ENCODE measurements at regions not wholly inside any gene's neighbourhood (a gene's known extent, or its start where the extent isn't known, plus 50 kb on each side); places are given as distances from the start of the nearest gene placed in this dataset.
A peak's percentile ranks its signal among the peaks of the same experiment; 100 is the strongest.

DNA sequence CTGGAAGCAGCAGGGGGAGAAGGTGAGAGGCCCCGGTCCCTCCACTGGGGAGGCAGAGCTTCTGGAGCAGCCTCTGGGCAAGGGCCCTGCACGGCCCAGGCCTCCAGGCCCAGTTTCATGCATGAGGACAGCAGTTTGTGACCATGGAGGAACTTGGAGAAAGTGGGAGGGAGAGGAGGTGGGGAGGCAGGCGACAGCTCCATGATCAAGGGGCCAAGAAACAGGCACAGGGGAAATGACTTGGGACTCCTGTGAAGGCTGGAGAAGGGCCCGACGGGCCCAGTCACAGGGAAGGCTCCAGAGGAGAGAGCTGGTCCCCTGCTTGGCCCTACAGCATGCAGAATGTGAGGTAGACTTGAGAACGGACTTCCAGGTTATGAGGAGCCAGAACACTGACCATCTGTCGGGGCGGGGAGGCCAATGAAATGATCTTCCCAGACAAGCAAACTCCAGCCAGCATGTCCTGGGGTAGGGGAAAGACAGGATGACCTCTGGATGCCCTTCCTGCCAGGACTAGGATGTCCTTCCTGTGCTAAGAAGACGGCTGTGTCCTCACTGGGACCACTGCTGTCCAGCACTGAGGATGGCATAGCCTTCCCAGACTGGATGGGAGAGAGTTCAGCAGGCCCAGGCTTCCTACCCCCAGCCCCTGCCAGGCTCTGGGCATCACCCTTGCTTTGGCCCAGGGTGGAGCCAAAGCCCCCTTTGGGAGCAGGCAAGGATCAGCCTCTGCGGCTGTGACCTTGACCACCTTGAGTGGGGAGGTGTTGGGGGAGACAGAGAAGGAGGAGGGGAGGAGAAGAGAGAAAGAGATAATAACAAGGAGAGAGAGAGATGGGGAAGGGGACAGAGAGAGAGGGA is 548.2 kb downstream of the PTPRU start:
- DNase-seq (ENCODE audit: low spot score) (no peak), ATAC-seq (no peak)
- intact Hi-C loops (cut with DNase I), result no loop called here

DNA sequence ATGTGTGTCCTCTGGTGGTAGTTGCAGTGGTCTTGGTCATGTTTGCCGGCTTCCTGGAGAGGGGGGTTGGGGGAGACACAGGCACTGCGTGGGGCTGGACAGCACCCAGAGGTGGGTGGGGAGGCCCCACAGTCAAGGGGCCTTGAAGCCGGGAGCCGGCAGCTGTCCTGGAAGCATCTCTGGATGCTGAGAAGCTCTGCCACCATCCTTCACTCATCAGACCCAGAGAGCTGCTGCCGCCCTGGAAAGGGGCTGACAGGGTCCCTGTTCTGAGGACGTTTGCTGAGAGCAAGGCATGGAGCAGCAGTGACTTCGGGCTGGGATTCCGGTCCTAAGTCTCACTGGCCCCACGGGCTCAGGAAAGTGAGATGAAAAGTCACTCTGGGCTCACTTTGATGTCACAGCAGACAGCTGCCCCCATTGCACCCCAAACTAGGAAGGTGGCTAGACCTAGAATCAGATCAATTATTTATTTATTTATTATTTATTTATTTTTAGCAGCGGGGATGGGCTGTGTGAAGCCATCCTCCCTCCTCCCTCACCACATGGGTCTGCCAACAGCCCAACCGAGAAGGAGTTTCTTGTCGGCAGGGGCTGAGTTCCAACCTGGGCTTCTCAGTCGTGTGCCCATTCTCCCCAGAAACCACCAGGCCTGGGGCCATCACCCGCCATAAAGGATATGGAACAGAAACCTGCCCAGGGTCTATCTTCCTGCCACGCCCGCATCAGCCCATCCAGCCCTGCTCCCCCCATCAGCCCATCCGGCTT is 547.4 kb downstream of the PTPRU start:
- no peak for DNase-seq (ENCODE audit: low spot score)
- intact Hi-C loops (cut with DNase I), result no loop called here
- no peak for ATAC-seq

GRCh38 chr1:29782846-29783507 is 546.7 kb downstream of the PTPRU start:
- no peak for ATAC-seq
- no peak for DNase-seq (ENCODE audit: low spot score)
- intact Hi-C loops (cut with DNase I), result no loop called here

GRCh38 chr1:29779146-29779545 is 542.8 kb downstream of the PTPRU start:
- ATAC-seq, result no peak
- no peak for DNase-seq (ENCODE audit: low spot score)
- intact Hi-C loops (cut with DNase I), result no loop called here

GRCh38 chr1:29777522-29777921 is 541.2 kb downstream of the PTPRU start:
- intact Hi-C loops (cut with DNase I), result no loop called here
- ATAC-seq (no peak), DNase-seq (ENCODE audit: low spot score) (no peak)

DNA sequence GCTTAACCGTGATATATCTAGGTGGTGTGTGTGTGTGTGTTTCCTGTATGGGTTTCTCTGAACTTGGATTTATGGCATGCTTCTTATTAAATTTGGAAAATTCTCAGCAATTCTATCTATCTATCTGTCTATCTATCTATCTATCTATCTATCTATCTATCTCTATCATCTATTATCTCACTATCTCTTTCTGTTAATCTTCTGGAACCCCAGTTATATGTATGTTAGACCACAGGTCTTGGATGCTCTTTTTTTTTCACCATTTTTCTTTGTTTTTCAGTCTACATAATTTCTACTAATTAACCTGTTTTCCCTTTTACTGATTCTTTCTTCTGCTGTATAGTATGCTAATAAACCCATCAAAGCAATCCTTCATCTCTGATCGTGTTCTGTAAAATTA is 538.0 kb downstream of the PTPRU start:
- ATAC-seq (no peak), DNase-seq (ENCODE audit: low spot score) (no peak)
- intact Hi-C loops (cut with DNase I), result no loop called here

DNA sequence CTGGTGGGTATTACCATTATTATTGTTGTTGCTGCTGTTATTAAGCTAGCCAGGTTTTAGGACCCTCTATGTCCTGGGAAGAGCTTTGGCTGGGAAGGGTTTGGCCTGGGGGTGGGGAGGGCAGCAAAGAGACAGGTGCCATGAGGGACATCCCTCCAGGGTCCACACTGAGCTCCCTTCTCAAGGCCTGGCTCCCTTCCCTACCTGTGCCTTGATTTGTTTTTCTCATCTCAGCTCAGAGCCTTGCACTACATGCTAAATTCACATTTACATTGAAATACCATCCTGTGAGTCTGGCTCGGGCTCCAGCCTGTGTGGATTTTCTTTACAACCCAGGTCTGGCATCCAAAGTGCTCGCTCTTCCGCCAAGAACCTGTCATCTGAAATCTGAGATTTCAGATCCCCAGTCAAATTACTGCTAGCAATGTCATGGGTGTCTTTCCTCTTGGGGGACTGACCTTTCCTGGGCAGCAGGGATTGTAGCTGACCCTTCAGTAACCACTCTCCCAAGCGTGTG is 536.3 kb downstream of the PTPRU start:
- intact Hi-C loops (cut with DNase I), result no loop called here
- DNase-seq (ENCODE audit: low spot score), result no peak
- ATAC-seq, result no peak

DNA sequence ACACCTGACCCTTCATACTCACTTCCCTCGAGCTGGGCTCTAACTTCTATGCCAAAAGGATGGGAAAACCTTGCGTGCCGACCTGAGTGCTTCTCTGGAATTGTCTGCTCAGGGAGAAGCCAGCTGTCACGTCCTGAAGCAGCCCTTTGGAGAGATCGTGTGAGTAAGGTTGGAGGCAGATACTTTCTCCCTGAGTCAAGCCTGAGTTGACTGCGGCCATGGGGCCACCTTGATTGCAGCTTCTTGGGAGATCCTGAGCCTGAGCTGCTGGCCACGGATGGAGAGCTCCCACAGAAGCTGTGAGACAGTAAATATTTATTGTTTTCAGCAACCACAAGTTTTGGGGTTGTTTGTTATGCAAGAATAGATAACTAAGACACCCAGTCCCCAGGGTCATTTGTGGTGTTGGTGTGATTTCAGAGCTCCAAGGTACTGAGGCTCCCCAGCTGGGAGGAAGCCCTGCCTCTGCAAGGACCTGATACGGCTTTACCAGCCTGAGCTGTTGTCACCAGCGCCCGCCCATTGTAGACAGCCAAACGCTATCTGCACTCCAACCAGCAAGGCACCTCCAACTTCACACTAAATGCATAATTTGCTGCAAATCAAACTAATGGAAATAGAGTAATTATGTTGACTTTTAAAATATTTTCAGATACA is 531.6 kb downstream of the PTPRU start:
- no peak for ATAC-seq
- DNase-seq (ENCODE audit: low spot score), result no peak
- intact Hi-C loops (cut with DNase I), result no loop called here

DNA sequence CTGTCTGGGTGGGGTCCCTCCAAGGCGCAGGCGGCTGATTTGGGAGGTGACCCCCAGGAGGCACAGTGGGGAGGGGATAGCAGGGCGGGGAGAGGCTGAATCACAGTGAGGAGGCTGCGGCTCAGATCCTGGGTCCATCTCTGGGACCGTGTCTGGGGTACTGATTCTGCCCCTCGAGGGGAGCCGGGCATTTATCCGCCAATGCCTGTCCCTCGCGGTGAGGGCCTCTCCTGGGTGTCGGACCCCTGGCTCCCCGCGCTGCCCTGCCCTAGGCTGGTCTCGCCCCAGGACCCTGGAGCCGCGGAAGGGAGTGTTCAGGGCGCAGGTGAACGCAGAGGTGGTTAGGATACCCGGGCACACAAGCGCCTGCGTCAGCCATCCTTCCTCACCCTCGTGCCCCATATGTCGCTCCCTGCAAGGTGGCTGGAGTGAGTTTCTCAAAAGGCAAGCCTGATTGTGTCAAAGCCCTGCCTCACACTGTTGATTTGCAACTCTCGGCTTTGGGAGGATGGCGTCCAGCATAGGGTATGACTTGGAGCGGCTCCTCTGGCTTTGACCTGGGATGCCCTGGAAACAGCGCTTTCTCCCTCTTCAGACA is 530.9 kb downstream of the PTPRU start:
- intact Hi-C loops (cut with DNase I), result no loop called here
- ATAC-seq (no peak), DNase-seq (ENCODE audit: low spot score) (no peak)

- intact Hi-C loops (cut with DNase I), result no loop called here
- no peak for ATAC-seq
- DNase-seq (ENCODE audit: low spot score), result peak; percentile 4
Observed at GRCh38 chr1:29762635-29763034, 526.3 kb downstream of the PTPRU start.

- intact Hi-C loops (cut with DNase I), result no loop called here
- DNase-seq (ENCODE audit: low spot score) (no peak), ATAC-seq (no peak)
Observed at GRCh38 chr1:29761159-29761928, 525.0 kb downstream of the PTPRU start.

DNA sequence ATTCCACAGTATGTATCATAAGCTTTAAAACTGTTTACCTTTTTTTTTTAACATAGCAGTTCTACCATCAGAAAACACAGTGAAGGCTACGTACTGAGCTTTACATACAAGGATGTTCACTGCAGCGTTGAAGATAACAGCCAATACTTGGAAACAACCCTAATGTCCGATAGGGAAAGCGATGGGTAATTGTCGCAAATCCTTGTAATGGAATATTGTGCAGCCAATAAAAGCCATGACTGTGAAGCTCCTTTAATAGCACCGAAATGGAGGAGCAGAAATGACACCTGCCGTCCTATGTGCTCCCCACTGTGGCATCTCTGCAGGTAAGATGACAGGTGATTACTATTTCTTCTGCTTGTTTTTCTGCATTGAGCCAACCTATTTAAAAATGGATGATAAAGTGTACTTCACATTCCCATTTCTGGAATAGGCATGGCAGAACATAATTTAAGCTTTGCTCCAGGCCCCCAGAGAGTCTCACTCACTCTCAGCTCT is 523.8 kb downstream of the PTPRU start:
- ATAC-seq (no peak), DNase-seq (ENCODE audit: low spot score) (no peak)
- intact Hi-C loops (cut with DNase I), result no loop called here

- ATAC-seq (no peak), DNase-seq (ENCODE audit: low spot score) (no peak)
- intact Hi-C loops (cut with DNase I), result no loop called here
Observed at GRCh38 chr1:29758781-29759499, 522.6 kb downstream of the PTPRU start.

DNA sequence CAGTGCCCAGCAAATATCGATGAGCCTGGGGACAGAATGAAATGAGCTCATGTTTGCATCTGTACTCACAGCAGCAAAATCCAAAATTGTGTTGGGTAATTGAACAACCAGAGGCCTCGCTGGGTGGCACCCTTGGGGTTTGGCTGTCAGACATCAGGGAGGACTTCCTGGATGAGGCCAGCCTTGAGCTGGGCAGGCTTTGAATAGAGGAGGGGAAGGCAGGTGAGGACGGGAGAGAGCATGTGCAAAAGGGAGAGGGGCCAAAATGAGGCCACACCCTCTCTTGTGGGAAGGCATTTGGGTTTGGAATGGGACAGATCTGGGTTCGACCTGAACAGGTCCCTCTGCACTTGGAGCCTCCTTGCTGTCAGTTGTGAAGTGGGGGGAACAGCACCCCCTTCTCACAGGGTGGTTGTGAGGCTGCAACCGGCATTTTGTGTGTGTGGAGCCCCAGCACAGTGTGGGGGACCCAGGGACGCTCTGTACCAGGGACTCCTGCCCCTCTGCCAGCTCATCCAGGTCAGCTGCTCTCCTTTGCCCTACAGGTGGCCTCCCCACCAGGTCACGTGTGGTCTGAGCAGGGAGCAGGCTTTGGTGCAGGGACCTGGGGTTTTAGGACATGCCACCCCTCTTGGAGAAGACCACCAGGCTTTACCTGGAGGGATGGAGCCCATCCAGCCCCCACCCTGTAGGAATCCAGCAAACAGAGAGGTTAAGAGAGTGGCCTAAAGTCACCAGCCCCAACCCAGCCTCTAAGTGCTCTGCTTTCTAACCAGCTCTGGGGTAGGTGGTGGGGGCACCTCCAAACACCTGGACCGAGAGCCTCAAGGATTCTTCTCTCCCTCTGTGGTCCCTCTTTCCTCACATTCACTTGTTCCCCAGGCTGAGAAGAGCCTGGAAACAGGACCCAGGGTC is 521.8 kb downstream of the PTPRU start:
- intact Hi-C loops (cut with DNase I), result no loop called here
- ATAC-seq (no peak), DNase-seq (ENCODE audit: low spot score) (no peak)

- ATAC-seq (no peak), DNase-seq (ENCODE audit: low spot score) (no peak)
- intact Hi-C loops (cut with DNase I), result no loop called here
Observed at GRCh38 chr1:29756901-29757725, 520.8 kb downstream of the PTPRU start.

DNA sequence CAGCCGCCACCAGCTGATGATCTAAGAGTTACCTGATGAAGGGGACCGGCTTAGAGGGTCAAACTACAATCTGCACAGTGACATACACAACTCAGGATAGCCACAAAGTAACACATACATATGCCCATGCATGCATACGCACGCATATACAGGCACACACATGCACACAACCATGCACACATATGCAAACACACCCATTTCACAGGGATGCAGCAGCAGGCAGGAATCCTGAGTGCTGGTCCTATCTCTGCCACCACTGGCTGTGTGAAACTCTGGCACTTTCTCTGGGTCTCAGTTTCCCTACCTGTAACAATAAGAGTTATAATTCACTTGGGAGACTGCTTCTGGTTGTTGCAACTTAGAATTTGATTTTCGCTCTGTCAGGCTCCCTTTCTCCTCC is 520.2 kb downstream of the PTPRU start:
- no peak for ATAC-seq
- DNase-seq (ENCODE audit: low spot score), result no peak
- intact Hi-C loops (cut with DNase I), result no loop called here

Data from sciatic nerve (tissue), 2 donors.